ENCODE measurements at regions not wholly inside any gene's neighbourhood (a gene's known extent, or its start where the extent isn't known, plus 50 kb on each side); places are given as distances from the start of the nearest gene placed in this dataset.

DNA sequence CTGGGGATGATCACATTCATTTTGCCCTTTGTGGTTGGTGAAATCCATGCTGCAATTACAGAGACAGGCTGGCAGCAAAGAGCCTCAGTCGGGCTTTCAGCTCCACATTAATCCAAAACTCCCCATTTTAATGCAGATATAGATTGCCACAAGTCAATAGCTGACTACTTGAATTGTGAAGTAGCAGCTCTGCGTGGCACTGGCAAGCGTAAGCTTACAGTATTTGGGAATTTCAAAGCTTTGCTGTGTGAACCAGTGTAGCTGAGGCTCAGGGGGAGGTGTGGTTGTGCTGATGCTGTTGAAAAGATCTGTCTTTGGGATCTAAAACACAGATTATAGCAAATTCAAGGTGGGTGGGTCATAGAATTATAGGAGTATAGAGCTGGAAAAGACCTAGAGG, 290.3 kb upstream of the ONECUT1 start:
- Histone ChIP-seq H3K27me3 (ENCODE audit: low read depth) (no peaks in the 10 kb centered on the region), H3K4me3 (no peak overlapping the region), H3K4me1 (no peaks in the 10 kb centered on the region), H3K36me3 (no peaks in the 10 kb centered on the region), H3K9me3 (no peaks in the 10 kb centered on the region), H3K27ac (no peak overlapping the region)
- no peak for DNase-seq
- TF ChIP-seq CTCF (IDR thresholded peaks at IDR 0.05) = no peak
- no peak for ATAC-seq
- intact Hi-C loops (cut with DNase I) = no loop called here

- no peak for ATAC-seq
- no peaks in the 10 kb centered on the region for H3K9me3 ChIP-seq
Observed at GRCh38 chr15:53074221-53074620, 284.1 kb upstream of the ONECUT1 start.

DNA sequence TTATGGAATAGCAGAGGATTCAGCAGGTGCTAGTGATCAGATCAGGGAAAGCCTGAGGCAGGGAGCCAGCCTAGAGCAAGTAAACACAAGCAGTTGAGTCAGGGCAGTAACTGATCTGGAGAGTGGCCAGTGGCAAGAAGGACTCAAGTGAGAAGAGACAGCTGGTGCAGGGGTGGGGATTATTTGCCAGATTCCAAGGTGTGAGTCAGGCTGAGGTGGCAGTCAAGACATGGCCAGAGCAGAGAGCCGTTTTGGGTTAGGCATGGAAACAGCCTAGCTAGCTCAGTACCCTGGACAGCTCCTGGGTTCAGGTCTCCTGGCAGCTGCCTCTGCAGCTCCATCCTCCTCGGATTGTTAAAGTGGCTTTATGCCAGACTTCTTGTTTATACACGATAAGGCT, 281.9 kb upstream of the ONECUT1 start:
- DNase-seq (no peak), ATAC-seq (peak in 1 of 2 donors; percentile 57)
- H3K27ac ChIP-seq = no peak overlapping the region
- intact Hi-C loops (cut with DNase I) = no loop called here
- no peaks in the 10 kb centered on the region for H3K9me3 ChIP-seq
- H3K36me3 ChIP-seq = no peaks in the 10 kb centered on the region
- TF ChIP-seq CTCF (IDR thresholded peaks at IDR 0.05) = no peak
- no peaks in the 10 kb centered on the region for H3K4me1 ChIP-seq
- H3K27me3 ChIP-seq (ENCODE audit: low read depth) = no peaks in the 10 kb centered on the region
- H3K4me3 ChIP-seq = no peak overlapping the region

More at GRCh38 chr15:53074221-53074620, 284.1 kb upstream of the ONECUT1 start:
- no peak for TF ChIP-seq CTCF (IDR thresholded peaks at IDR 0.05)
- intact Hi-C loops (cut with DNase I) = no loop called here
- Histone ChIP-seq H3K27ac (no peak overlapping the region), H3K27me3 (ENCODE audit: low read depth) (no peaks in the 10 kb centered on the region), H3K36me3 (no peaks in the 10 kb centered on the region), H3K4me1 (no peaks in the 10 kb centered on the region), H3K4me3 (no peak overlapping the region)
- DNase-seq = no peak

DNA sequence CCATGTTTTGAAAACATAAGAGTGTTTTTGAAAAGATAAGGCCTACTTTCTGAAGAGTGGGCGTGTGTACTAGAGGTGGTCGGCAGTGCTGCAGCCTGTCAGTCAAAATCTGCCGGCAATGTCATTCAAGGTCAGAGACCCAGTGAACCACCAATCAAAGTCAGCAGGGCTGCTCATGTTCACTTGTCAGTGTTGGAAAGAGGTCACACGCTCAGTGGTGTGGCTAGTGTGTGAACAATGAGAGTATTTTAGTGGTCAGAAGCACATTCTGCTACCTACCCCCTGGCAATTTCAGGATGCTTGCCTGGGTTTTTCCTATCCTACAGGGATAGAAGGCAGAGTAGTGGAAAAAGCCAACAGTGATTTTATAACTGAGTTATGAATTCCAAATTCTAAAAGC, 278.5 kb upstream of the ONECUT1 start:
- intact Hi-C loops (cut with DNase I) = no loop called here
- ATAC-seq = no peak

GRCh38 chr15:53059273-53060043, 269.3 kb upstream of the ONECUT1 start:
- Histone ChIP-seq H3K27me3 (ENCODE audit: low read depth) (no peaks in the 10 kb centered on the region), H3K4me1 (no peaks in the 10 kb centered on the region), H3K4me3 (no peak overlapping the region), H3K27ac (no peak overlapping the region), H3K9me3 (no peaks in the 10 kb centered on the region), H3K36me3 (no peaks in the 10 kb centered on the region)
- no peak for ATAC-seq
- intact Hi-C loops (cut with DNase I) = no loop called here
- DNase-seq = no peak
- TF ChIP-seq CTCF (IDR thresholded peaks at IDR 0.05) = no peak

More for the DNA sequence above, 278.5 kb upstream of the ONECUT1 start:
- Histone ChIP-seq H3K4me1 (no peaks in the 10 kb centered on the region), H3K36me3 (no peaks in the 10 kb centered on the region), H3K27me3 (ENCODE audit: low read depth) (no peaks in the 10 kb centered on the region), H3K9me3 (no peaks in the 10 kb centered on the region), H3K27ac (no peak overlapping the region), H3K4me3 (no peak overlapping the region)
- no peak for DNase-seq
- TF ChIP-seq CTCF (IDR thresholded peaks at IDR 0.05) = no peak

All from lower lobe of right lung (tissue), 2 donors.